ENCODE measurements at regions not wholly inside any gene's neighbourhood (a gene's known extent, or its start where the extent isn't known, plus 50 kb on each side); places are given as distances from the start of the nearest gene placed in this dataset.
"Not testable (repeated sequence)": the region's sequence is repeated elsewhere in the genome, so short reads cannot be mapped to it uniquely, and the experiment has no call there.

DNA sequence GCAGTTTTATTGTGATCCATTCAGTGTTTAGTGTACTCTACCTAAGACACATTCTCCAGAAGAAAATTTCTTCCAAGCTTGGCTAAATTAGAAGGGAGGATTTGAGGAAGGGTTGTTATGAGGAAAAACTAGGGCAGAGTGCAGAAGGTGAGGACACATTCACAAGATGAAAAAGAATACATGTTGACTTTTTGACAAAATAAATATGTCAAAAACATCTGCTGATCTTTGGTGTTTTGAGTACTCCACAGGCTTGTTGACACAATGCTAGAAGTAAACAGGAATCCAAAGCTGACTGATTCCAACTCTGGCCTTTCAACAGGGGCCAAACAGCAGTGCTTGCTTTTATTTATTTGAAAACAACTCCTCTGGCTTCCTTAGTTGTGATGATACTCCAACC lies 125.8 kb upstream of the SLC7A11 start:
- DNase-seq (ENCODE audit: low read depth, low spot score) = no peak
- CTCF ChIA-PET = no interaction called here
- POLR2A ChIA-PET = no interaction called here
- no peak for TF ChIP-seq CTCF (IDR thresholded peaks at IDR 0.05; ENCODE audit: insufficient read depth, low read length, missing control alignments)
- no peak overlapping the region for H3K4me3 ChIP-seq (ENCODE audit: low read depth, low read length)

- CTCF ChIA-PET; POLR2A ChIA-PET; H3K4me3 ChIP-seq (ENCODE audit: low read depth, low read length); DNase-seq (ENCODE audit: low read depth, low spot score): not testable (repeated sequence)
Measured at GRCh38 chr4:138352446-138352845, 110.3 kb upstream of the SLC7A11 start.

- ChIA-PET CTCF (no interaction called here), POLR2A (no interaction called here)
- no peak overlapping the region for H3K4me3 ChIP-seq (ENCODE audit: low read depth, low read length)
- no peak for TF ChIP-seq CTCF (IDR thresholded peaks at IDR 0.05; ENCODE audit: insufficient read depth, low read length, missing control alignments)
- DNase-seq (ENCODE audit: low read depth, low spot score) = no peak
Measured at GRCh38 chr4:138348055-138348454, 105.9 kb upstream of the SLC7A11 start.

GRCh38 chr4:138347561-138347960 lies 105.4 kb upstream of the SLC7A11 start:
- no peak for DNase-seq (ENCODE audit: low read depth, low spot score)
- ChIA-PET POLR2A (no interaction called here), CTCF (no interaction called here)
- no peak overlapping the region for H3K4me3 ChIP-seq (ENCODE audit: low read depth, low read length)
- TF ChIP-seq CTCF (IDR thresholded peaks at IDR 0.05; ENCODE audit: insufficient read depth, low read length, missing control alignments) = no peak

DNA sequence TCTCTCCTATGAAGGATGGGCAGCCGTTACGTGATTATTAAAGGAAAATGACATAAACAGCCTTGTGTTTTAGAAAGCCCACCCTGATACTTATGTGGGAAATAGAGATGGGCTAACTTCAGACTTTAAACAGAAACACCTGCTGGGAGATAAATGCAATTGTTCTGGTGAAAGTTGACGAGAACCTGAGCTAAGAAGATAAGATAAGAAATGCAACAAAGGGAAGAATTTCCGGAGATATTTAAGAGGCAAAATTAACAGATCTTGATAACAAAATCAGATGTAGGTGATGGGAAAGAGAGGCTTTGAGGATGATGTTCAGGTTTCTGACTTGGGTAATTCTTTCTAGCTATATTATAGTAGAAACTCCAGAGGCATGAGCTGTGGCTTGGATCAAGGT lies 102.7 kb upstream of the SLC7A11 start:
- H3K4me3 ChIP-seq (ENCODE audit: low read depth, low read length) = no peak overlapping the region
- no peak for TF ChIP-seq CTCF (IDR thresholded peaks at IDR 0.05; ENCODE audit: insufficient read depth, low read length, missing control alignments)
- CTCF ChIA-PET = interaction anchor here (1.4 kb wide), 1 partner anchor 161 kb away, joined by 3 read pairs; no protein-coding TSS in a partner anchor
- no peak for DNase-seq (ENCODE audit: low read depth, low spot score)
- POLR2A ChIA-PET = no interaction called here

DNA sequence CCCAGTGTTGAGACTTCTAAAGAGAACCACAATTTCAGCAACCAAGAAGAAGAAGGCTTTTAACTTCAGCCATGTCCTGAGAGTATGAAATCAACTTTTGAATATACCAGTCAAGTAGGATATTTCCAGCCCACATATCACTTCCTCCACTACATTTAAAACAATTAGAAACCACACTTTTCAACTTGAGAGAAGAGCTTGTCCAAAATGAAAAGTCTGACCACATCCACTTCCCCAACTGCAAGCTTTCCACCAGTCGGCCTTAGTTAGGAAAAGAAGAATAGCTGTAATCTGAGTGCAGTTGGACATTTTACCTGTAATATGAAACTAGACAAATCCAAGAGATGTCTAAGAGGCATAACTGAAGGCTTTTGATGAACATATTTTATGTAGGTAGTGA lies 101.9 kb upstream of the SLC7A11 start:
- no peak for DNase-seq (ENCODE audit: low read depth, low spot score)
- POLR2A ChIA-PET = no interaction called here
- CTCF ChIA-PET = interaction anchor here (1.4 kb wide), 1 partner anchor 160 kb away, joined by 3 read pairs; no protein-coding TSS in a partner anchor
- no peak for TF ChIP-seq CTCF (IDR thresholded peaks at IDR 0.05; ENCODE audit: insufficient read depth, low read length, missing control alignments)
- no peak overlapping the region for H3K4me3 ChIP-seq (ENCODE audit: low read depth, low read length)

- no peak for TF ChIP-seq CTCF (IDR thresholded peaks at IDR 0.05; ENCODE audit: insufficient read depth, low read length, missing control alignments)
- ChIA-PET CTCF (no interaction called here), POLR2A (no interaction called here)
- H3K4me3 ChIP-seq (ENCODE audit: low read depth, low read length) = no peak overlapping the region
- no peak for DNase-seq (ENCODE audit: low read depth, low spot score)
Measured at GRCh38 chr4:138341739-138342415, 99.7 kb upstream of the SLC7A11 start.

Data from AG04449 (cell line).